HG02678 (cell line): ENCODE measurements at regions not wholly inside any gene's neighbourhood (a gene's known extent, or its start where the extent isn't known, plus 50 kb on each side); places are given as distances from the start of the nearest gene placed in this dataset.
"Not testable (repeated sequence)": the region's sequence is repeated elsewhere in the genome, so short reads cannot be mapped to it uniquely, and the experiment has no call there.

Source experiments
- ATAC-seq: cut with Tn5 transposase; IDR thresholded peaks from one replicate; pipeline ENCODE4 v1.9.1; 2021; ENCODE audit warnings: mild to moderate bottlenecking, moderate library complexity; ENCODE audit not compliant: unreplicated experiment

GRCh38 chr1:200258447-200259375, 151.1 kb downstream of the ZNF281 start:
- no peak for ATAC-seq

- no peak for ATAC-seq
These were observed 152.6 kb downstream of the ZNF281 start for GRCh38 chr1:200257235-200257634.

- not testable (repeated sequence) for ATAC-seq
These were observed 155.2 kb downstream of the ZNF281 start for GRCh38 chr1:200254602-200255001.

- no peak for ATAC-seq
These were observed 155.9 kb downstream of the ZNF281 start for GRCh38 chr1:200253774-200254495.

- no peak for ATAC-seq
These were observed 157.3 kb downstream of the ZNF281 start for GRCh38 chr1:200252531-200252930.

- no peak for ATAC-seq
These were observed 159.4 kb downstream of the ZNF281 start for GRCh38 chr1:200250469-200250868.

- ATAC-seq: no peak
These were observed 161.3 kb downstream of the ZNF281 start for GRCh38 chr1:200248541-200248940.

GRCh38 chr1:200247518-200247917, 162.3 kb downstream of the ZNF281 start:
- ATAC-seq: no peak

- no peak for ATAC-seq
These were observed 164.4 kb downstream of the ZNF281 start for GRCh38 chr1:200245473-200245872.

GRCh38 chr1:200243042-200243437, 166.8 kb downstream of the ZNF281 start:
- no peak for ATAC-seq

- no peak for ATAC-seq
These were observed 167.5 kb downstream of the ZNF281 start for GRCh38 chr1:200242110-200243041.

GRCh38 chr1:200240656-200241055, 169.2 kb downstream of the ZNF281 start:
- ATAC-seq: no peak

GRCh38 chr1:200238311-200238710, 171.5 kb downstream of the ZNF281 start:
- no peak for ATAC-seq

GRCh38 chr1:200237066-200237465, 172.8 kb downstream of the ZNF281 start:
- no peak for ATAC-seq

- ATAC-seq: no peak
These were observed 174.9 kb downstream of the ZNF281 start for GRCh38 chr1:200234938-200235337.

- no peak for ATAC-seq
These were observed 176.4 kb downstream of the ZNF281 start for GRCh38 chr1:200233393-200233792.

- no peak for ATAC-seq
These were observed 178.0 kb downstream of the ZNF281 start for GRCh38 chr1:200231787-200232231.

- no peak for ATAC-seq
These were observed 179.2 kb downstream of the ZNF281 start for GRCh38 chr1:200230671-200231070.

- no peak for ATAC-seq
These were observed 181.3 kb downstream of the ZNF281 start for GRCh38 chr1:200228486-200228885.

GRCh38 chr1:200228081-200228480, 181.8 kb downstream of the ZNF281 start:
- no peak for ATAC-seq
